Muscle of back (tissue), 3 donors: ENCODE measurements at regions not wholly inside any gene's neighbourhood (a gene's known extent, or its start where the extent isn't known, plus 50 kb on each side); places are given as distances from the start of the nearest gene placed in this dataset.
A peak's percentile ranks its signal among the peaks of the same experiment; 100 is the strongest.
"Not testable (repeated sequence)": the region's sequence is repeated elsewhere in the genome, so short reads cannot be mapped to it uniquely, and the experiment has no call there.

Experiments used
- DNase-seq, 3 donors: peaks; one replicate each; pipeline versions ENCODE4 v3.0.0 to v3.0.0-alpha.2; 2013

DNA sequence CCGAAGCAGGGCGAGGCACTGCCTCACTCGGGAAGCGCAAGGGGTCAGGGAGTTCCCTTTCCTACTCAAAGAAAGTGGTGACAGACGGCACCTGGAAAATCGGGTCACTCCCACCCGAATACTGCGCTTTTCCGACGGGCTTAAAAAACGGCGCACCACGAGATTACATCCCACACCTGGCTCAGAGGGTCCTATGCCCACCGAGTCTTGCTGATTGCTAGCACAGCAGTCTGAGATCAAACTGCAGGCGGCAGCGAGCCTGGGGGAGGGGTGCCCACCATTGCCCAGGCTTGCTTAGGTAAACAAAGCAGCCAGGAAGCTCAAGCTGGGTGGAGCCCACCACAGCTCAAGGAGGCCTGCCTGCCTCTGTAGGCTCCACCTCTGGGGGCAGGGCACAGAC lies 549.4 kb downstream of the KIF20B start:
- DNase-seq: not testable (repeated sequence)

DNA sequence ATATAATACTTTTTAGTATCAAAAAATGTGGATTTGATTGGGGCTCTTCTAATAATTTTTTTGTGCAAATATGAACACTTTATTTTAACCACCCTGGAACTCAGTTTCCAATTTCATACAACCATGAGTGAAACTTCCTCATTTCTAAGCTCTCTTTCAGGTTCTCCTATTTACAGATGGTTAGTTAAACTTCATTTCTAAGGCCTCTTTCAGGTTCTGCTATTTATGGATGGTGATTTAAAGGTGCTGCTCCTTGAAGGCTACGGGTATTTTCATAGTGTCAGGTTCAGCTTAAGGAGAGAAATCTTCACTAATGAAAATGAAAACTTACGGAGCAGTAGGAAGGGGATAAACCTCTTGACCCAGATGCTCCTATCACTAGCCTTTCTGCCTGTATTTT lies 568.3 kb downstream of the KIF20B start:
- DNase-seq: no peak

DNA sequence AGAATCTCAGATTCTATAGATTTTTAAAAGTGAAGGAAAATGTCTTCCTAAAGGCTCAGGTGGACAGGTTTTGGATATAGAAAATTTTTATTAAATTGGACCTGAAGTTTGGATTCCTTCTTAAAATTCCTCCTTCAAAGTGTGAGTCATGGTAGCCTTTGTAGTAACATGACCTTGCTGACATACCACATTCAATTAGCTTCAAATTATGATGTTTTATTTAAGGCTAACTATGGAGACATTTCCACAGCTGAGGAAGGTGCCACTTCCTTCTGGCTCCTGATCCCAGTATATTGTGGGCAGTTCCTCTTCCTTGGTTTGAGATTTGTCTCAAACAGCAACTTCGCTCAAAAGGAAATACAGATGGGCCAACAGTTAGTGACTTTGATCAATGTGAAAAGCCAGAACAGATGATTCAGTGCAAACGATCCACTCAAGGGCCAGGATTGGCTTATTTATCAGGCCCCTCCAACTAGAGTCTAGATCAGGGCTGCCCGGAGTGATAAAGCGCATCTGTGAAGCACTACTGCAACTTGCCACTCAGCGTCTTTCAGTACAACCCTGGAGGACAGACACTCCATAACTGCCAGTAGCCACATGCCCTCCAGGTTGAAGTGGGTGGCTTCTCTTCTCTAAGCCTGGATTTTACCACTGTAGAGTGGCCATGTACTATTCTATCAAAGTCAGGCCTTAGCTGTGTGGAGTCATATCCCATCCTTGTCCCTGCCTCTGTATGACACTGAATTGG lies 573.5 kb downstream of the KIF20B start:
- DNase-seq: no peak

DNA sequence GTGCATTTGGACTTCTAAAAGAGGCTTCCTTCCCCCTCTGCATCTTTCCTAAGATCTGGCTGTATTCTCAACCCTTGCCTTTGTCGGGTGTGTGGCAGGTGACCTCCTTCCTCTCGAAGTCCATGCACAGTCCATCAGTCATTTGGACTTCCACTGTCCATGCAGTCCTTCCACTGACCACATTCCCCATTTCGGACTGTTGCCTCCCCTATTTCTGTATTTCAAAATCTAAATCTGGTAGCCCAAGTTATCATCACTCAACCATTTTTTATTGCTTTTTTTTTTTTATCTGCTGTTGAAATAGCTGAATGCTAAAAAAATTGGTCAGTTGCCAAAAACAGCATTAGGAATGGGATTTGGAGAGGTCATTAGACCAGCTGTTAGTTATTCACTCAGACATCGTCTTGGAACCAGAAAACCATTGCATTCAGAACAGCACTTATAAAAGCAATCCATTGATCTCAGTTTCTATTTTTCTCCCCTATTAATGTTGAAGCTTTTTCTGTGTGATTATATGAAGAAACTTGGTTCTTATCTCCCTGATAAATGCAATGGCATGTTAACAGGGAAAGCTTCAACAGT lies 575.6 kb downstream of the KIF20B start:
- peak in 2 of 3 donors; percentile 19 to 51 for DNase-seq

DNA sequence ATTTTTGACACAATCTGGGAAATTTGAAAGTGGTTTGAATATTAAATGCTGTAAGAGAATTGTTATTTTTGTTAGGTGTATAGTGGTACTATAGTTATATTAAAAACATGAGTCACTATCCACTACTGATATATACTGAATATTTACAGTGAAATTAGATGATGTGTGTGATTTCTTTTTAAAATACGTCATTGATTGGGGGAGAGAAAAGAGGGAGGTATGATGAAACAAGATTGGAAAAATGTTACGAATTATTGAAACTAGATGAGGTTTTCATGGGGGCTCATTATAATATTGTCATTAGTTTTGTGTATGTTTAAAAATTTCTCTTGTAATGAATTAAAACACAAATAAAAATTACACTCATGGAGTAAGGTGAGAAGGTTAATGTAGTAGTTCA lies 571.4 kb downstream of the HTR7 start:
- DNase-seq: no peak

DNA sequence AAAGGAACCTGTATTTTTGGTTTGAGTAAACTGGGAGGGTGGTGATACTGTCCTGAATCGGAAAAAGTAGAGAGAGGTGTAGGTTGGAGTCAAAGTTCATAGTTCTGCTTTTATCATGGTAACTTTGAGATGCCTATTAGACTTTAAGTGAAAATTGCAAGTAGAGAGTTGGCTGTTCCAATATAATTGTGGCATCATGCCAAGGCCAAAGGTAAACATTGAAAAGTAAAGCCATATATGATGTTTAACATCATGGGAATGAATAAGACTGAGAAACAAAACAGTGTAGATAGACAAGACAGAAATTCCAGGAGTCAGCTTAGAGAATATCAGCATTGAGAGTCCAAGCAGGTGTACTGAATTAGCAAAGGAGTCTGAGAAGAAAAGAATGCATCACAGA lies 570.9 kb downstream of the HTR7 start:
- no peak for DNase-seq

DNA sequence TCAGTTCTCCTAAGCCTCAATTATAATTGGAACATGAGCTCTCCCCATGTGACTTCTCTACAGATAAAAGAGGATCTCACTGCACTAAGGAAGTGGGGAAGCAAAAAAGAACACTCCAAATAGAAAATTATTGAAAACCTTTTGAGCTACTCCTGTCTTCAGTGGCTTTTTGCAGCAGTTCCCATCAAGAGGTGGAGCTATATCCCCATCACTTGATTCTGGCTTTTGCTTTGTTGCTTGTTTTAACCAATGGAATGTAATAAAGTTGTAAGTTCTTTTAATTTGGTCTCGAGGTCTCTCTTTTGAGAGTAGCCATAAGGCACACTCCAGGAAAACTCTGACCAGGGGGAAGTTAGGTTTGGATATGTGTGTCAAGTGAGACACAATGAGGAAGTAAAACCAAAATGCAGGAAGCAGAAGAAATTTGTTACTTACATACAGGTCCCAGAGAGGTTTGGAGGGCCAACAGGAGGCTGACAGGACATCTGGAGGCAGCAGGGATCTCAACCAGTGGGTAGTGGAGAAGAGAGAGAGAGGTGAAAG lies 569.4 kb downstream of the HTR7 start:
- DNase-seq: peak; percentile 30 to 80 (median 42)

DNA sequence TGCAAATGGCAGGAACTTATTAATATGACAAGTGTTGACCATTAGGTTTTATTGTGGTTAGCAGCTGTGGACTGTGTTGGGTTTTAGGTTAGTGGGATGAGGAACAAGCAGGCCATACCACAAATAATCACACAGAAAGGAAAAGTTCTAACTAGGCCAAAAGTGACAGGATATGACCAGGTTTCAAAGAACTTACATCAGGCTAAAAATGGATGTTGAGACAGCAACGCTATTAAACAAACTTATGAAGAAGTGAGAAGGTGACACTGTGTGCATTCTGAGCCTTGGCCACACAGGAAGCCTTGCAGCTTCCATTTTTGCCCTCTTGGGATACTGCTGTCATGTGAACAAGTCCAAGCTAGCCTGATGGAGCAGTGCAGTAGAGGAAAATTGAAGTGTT lies 568.8 kb downstream of the HTR7 start:
- DNase-seq: peak in 2 of 3 donors; percentile 23 to 54

DNA sequence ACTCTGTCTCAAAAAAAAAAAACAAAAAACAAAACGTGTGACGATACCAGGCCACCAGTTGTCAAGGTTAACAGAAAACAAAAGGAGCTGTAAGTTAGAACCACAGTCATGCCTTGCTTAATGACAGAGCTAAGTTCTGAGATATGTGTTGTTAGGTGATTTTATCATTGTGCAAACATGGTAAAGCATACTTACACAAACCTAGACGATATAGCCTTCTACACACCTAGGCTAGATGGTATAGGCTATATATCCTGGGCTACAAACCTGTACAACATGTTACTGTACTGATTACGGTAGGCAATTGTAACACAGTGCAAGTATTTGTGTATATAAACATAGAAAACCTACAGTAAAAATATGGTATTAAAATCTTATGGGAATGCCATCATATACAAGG lies 564.2 kb downstream of the HTR7 start:
- DNase-seq: no peak

DNA sequence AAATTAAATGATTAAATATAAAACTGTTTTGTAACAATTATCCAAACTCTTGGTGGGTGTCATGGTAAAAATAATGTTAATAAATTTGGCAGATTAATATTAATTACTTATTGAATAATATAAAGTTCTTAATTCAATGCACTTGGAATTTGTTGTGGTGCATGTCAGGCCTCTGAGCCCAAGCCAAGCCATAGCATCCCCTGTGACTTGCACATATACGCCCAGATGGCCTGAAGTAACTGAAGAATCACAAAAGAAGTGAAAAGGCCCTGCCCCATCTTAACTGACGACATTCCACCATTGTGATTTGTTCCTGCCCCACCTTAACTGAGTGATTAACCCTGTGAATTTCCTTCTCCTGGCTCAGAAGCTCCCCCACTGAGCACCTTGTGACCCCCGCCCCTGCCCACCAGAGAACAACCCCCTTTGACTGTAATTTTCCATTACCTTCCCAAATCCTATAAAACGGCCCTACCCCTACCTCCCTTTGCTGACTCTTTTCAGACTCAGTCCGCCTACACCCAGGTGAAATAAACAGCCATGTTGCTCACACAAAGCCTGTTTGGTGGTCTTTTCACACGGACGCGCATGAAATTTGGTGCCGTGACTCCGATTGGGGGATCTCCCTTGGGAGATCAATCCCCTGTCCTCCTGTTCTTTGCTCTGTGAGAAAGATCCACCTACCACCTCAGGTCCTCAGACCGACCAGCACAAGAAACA lies 562.9 kb downstream of the HTR7 start:
- not testable (repeated sequence) for DNase-seq

DNA sequence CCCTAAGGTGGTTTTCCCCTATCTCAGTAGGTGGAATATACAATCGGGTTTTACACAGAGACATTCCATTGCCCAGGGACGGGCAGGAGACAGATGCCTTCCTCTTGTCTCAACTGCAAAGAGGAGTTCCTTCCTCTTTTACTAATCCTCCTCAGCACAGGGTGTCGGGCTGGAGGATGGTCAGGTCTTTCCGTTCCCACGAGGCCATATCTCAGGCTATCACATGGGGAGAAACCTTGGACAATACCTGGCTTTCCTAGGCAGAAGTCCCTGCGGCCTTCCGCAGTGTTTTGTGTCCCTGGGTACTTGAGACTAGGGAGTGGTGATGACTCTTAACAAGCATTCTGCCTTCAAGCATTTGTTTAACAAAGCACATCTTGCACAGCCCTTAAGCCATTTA lies 555.8 kb downstream of the HTR7 start:
- DNase-seq: not testable (repeated sequence)

DNA sequence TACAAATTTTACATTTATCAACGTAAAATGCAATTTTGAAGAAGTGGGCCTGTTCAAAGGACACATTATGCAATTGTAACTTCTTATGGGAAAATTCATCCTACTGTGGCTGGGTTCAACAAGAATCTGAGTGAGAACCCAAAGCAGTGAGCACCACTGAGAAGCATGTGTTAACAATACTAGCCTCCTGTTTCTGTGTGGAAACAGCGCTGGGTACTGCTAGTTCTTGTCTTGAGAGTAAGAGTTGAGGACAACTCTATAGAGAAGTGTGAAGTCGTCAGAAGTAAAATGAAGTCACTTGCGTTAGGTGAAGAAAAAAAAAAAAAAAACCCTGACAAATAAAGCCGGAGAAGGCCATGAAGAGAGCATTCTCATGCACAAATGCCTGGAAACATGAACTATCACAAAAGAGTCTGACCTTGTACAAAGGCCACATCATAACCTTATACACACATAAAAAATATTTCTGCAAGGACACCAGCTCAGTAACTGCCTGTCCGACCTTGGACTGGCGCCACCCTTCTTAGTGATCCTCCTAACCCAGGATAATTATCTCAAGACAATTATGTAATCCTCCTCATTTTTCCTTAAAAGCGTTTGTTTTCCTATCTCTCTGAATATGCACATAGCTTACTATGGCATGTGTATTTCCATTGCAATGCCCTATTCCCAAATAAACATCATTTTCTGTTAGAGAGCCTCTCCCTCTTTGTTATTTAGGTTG lies 554.9 kb downstream of the HTR7 start:
- DNase-seq: no peak

DNA sequence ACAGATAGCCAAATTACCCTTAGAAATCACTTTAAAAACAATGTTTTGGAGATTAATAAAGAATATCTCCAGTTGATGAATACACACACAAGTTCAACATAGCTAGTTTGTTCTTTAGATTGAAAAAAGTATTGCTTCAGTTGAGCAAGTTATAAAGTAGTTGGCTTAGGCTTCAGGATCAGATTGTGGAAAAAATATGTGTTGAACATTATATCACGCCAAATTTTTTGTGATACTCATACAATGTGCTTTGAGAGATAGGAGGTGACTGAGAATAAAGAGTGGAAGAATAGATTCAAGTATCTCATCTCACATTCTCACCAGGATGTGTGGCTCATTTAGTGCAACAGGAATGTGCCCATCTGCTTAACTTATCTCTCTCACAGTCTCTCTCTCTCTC lies 553.3 kb downstream of the HTR7 start:
- DNase-seq: peak in 1 of 3 donors; percentile 45

DNA sequence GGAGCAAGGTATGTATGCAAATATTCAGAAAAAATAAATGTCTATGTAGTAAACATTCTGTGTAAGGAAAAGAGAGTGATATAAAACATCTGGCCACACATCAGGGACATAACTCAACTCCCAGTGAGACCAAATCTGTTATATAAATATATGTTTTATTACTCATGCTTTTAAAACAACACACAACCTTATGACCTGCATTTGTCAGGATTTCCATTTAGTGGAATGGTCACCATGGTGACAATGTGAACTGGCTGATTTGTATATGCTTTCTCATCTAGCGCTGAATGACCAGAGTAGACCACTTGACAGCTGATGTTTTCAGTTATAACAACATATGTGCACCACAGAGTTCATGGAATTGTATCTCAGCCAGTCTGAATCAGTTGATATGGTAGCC lies 551.7 kb downstream of the HTR7 start:
- peak; percentile 85 to 93 (median 90) for DNase-seq

DNA sequence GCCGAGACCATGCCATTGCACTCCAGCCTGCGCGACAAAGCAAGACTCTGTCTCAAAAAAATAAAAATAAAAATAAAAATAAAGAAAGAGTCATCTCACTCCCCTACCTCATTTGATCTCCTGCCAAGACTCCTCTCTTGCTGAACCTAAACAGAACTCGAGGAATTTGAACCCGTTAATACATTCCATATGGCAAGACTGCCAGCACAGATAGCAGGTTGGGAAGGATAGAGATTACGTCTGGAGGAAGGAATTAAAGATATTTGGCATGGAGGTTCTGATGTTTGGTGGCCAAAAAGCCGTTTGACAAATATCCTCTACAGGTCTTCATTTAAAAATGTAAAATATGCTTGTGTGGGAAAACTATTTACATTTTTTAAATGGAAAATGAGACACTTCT lies 549.6 kb downstream of the HTR7 start:
- DNase-seq: peak; percentile 59 to 78 (median 77)

DNA sequence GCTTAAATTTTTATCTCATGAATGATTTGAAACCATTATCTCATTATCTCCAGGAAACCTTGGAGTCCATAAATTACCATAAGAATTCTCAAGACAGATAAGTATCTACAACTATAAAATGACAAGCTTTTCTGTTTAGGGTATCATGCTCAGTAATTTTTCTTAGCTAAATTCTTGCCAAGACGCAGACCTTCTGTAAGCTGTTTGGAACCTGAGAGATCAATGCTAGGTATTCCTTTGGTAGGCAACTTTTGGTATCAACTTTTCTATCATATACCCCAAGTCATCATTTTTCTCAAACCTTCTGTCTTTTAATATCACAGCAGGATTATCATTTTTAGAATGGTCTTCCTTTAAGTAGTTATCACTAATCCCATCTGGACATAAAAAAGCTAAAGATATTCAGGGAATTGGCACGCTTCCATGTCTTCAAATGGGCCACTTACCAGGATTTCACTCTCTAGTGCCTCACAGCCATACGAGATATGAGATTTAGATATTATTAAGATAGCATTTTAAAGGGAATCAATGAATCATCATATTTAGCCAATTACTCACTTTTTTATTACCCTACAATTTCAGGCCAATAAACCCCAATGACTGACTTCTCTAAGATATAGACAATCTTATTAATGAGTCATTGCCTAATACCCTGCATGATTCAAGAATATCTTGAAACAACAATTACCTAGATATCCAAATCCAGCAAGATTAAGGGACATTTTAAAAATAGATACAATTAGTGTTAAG lies 544.1 kb downstream of the HTR7 start:
- DNase-seq: peak in 1 of 3 donors; percentile 43

DNA sequence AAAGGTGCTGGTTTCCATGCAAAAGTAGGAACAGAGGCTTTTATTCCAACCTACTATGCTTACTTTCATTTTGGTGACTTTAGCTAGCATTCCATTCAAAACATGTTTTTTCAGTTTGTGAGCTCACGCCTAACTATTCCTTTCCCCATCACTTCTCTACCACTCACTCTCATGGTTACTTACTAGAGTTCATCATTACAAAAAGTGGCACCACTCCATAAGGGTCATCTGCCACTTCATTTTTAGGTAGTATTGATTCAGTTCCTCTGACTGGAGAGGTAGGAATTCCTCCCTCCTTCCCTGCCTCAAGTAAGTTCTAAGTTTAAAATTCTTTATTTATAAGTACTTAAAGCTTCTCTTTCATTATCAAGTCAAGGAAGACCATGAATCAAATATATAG lies 543.1 kb downstream of the HTR7 start:
- no peak for DNase-seq

DNA sequence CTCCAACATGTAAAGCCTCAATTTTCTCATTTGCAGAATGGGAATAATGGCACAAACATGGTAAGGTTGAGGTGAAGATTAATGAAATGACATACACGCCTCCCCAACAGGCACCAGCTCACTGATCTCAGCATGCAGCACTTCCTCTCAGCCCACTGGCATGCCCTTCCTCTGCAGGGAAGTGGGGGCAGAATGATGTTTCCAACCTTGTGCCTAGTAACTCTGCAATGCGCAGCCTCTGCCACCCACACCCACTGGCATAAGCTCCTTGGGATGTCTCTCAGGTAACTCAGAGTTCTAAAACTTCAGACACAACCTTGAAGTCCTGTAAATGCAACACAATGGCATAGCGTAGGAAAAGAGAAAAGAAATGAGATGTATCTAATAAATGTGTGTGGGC lies 540.7 kb downstream of the HTR7 start:
- DNase-seq: no peak

DNA sequence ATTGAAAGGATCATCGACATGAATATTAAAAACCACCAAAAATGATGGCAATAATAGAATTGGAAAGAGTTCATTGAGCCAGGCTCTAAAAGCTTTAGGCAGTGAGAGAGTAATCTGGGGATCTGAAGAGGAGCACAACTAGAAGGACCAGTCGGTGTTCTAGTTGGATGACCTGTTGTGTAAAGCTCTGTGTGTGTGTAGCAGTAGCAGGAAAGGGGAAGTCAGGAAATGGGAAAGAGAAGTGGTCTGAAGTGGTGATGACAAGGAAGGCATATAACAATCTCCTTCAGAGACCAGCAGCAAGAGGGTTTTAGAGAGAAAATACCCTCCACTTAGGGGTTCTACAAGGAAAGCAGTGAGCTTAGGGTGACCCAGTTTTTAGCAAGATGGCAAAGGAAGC lies 539.2 kb downstream of the HTR7 start:
- DNase-seq: no peak

DNA sequence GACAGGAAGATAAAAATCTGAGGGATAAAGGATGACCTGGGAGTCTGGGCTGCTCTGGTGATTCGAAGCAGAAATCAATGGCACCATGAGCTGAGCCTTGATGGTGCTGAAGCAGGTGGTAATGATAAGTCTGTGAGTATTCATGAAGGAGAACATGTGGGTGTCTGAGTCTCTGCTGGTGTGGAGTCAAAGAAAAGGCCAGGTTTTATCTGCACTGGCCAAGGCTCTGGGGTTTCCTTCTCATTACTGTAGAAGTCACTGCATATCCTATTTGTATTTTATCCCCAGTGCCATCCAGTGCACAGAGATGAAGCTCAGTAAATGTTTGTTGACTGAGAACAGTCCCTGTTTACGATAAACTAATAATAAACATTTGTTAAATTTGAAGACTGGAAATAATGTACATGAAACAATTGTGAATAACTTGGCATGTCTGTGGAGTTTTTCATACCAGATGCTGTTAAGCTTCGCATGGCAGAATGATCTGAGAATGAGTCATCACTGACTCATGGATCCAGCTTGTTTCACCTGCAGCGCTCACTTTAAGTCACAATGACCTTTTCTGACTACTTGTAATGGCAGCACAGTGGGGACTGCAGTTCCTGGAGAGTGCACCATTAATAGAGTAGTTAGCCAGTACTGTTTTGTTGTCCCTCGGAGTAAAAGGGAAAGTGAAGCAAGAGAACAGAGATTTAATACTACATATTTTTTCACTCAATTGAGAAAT lies 538.5 kb downstream of the HTR7 start:
- DNase-seq: peak in 2 of 3 donors; percentile 49 to 63
